Fibroblast of lung (primary cell): ENCODE measurements at regions not wholly inside any gene's neighbourhood (a gene's known extent, or its start where the extent isn't known, plus 50 kb on each side); places are given as distances from the start of the nearest gene placed in this dataset.

Source experiments
- CTCF ChIP-seq, 2 donors: IDR thresholded peaks in 1 of 2; conservative IDR thresholded peaks in 1 of 2; 1 replicate in 1 of 2; 2 replicates in 1 of 2; pipeline ENCODE4 v1.5.1; 2011 to 2012; ENCODE audit warnings: low read length in 2 of 2, control low read depth in 1 of 2, inconsistent platforms in 1 of 2, low read depth in 1 of 2, mild to moderate bottlenecking in 1 of 2
- EZH2 ChIP-seq: IDR thresholded peaks from 2 replicates; pipeline ENCODE4 v1.5.1; 2012; ENCODE audit warnings: low read length, control low read depth, mild to moderate bottlenecking; ENCODE audit errors: missing control alignments

DNA sequence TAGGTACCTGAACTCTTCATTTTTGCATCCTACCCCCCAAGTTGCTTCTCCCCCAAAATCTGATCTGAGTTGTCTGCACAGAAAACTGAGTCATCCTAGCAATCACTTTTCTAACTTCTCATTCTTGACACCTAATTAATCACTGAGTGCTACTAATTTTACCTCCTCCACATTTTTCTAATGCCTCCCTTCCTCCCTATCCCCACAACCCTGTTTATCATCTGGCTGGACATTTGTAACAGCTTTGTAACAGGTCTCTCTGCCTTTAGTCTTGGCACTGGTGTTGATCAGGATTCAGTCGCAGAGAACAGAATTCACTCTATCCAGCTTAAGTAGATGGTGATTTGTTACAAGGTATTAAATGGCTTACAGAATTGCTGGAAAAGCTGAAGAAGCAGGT is 303.9 kb upstream of the GATB start:
- TF ChIP-seq CTCF (conservative IDR thresholded peaks at IDR 0.05 in 1 of 2, IDR thresholded peaks at IDR 0.05 in 1 of 2; ENCODE audit: low read depth in 1 of 2, low read length in 2 of 2) (no peak), EZH2 (no peak)
